Brain microvascular endothelial cell (primary cell): ENCODE measurements at regions not wholly inside any gene's neighbourhood (a gene's known extent, or its start where the extent isn't known, plus 50 kb on each side); places are given as distances from the start of the nearest gene placed in this dataset.

Source experiments
- DNase-seq: peaks from one replicate; pipeline ENCODE4 v3.0.0-alpha.2; 2020
- H3K27ac ChIP-seq: fragments of 250-450 bp; sonication (Bioruptor Pico); 2 replicates; pipeline ENCODE4 v1.5.1; 2020; ENCODE audit warnings: mild to moderate bottlenecking, moderate library complexity
- H3K27me3 ChIP-seq: fragments of 250-450 bp; sonication (Bioruptor Pico); replicated peaks from 2 replicates; pipeline ENCODE4 v1.5.1; 2020; ENCODE audit warnings: mild to moderate bottlenecking
- H3K36me3 ChIP-seq: fragments of 250-450 bp; sonication (Bioruptor Pico); replicated peaks from 2 replicates; pipeline ENCODE4 v1.5.1; 2020; ENCODE audit warnings: mild to moderate bottlenecking
- H3K4me3 ChIP-seq: 2 replicates; pipeline ENCODE4 v1.5.1; 2011; ENCODE audit warnings: low read depth, mild to moderate bottlenecking, control low read depth, low read length, moderate library complexity
- in situ Hi-C: cut with HindIII; loops from 2 replicates; pipeline ENCODE4 v1.10.0; 2017; ENCODE audit warnings: low sequenced_read_pairs, low pct_ligation_motif_present
- TF ChIP-seq, protein P1 (sequence below): IDR thresholded peaks from 2 replicates; pipeline ENCODE4 v1.5.1; 2011; ENCODE audit warnings: low read depth, mild to moderate bottlenecking, moderate library complexity, low read length, control low read depth, inconsistent platforms; ENCODE audit errors: missing control alignments

GRCh38 chr1:198436276-198436675 is 104.2 kb downstream of the ATP6V1G3 start:
- no peak overlapping the region for H3K4me3 ChIP-seq
- no peaks in the 10 kb centered on the region for H3K36me3 ChIP-seq
- H3K27ac ChIP-seq = no peak overlapping the region
- H3K27me3 ChIP-seq = no peaks in the 10 kb centered on the region
- in situ Hi-C loops = no loop called here
- no peak for DNase-seq
- TF ChIP-seq, protein P1, sequence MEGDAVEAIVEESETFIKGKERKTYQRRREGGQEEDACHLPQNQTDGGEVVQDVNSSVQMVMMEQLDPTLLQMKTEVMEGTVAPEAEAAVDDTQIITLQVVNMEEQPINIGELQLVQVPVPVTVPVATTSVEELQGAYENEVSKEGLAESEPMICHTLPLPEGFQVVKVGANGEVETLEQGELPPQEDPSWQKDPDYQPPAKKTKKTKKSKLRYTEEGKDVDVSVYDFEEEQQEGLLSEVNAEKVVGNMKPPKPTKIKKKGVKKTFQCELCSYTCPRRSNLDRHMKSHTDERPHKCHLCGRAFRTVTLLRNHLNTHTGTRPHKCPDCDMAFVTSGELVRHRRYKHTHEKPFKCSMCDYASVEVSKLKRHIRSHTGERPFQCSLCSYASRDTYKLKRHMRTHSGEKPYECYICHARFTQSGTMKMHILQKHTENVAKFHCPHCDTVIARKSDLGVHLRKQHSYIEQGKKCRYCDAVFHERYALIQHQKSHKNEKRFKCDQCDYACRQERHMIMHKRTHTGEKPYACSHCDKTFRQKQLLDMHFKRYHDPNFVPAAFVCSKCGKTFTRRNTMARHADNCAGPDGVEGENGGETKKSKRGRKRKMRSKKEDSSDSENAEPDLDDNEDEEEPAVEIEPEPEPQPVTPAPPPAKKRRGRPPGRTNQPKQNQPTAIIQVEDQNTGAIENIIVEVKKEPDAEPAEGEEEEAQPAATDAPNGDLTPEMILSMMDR = no peak

DNA sequence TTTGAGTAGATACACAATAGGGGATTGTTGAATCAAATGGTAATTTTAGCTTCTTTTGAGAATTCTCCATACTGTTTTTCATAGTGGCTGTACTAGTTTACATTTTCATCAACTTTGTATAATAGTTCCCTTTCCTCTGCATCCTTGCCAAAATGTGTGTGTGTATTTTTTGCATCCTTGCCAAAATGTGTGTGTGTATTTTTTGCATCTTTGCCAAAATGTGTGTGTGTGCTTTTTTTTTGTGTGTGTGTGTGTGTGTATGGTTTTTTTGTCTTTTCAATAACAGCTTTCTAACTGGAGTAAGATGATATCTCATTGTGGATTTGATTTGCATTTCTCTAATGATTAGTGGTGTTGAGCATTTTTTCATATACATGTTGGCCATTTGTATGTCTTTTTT is 105.4 kb downstream of the ATP6V1G3 start:
- Histone ChIP-seq H3K27me3 (no peaks in the 10 kb centered on the region), H3K36me3 (no peaks in the 10 kb centered on the region), H3K27ac (no peak overlapping the region), H3K4me3 (no peak overlapping the region)
- TF ChIP-seq, protein P1 = no peak
- in situ Hi-C loops = no loop called here
- no peak for DNase-seq

DNA sequence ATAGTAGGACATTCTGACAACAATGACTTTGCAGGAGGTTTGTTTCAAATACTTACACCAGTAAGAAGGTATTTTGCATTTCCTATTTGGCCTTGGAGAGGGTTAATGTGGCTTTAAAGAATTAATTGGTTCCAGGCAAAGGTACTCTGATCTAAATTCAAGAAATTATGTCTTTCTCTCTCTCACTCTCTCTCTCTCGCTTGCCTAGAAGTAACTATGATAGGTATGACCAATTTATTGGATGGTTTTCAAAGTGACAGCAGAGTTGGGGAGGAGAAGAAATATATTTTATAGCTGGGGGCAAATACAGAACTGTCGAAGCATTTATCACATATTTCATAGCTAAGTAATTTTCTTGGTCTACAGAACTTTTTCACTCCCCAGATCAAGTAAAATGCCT is 116.0 kb downstream of the ATP6V1G3 start:
- TF ChIP-seq, protein P1 = no peak
- in situ Hi-C loops = no loop called here
- Histone ChIP-seq H3K27ac (no peak overlapping the region), H3K36me3 (no peaks in the 10 kb centered on the region), H3K27me3 (no peaks in the 10 kb centered on the region), H3K4me3 (no peak overlapping the region)
- no peak for DNase-seq

GRCh38 chr1:198423673-198424072 is 116.8 kb downstream of the ATP6V1G3 start:
- TF ChIP-seq, protein P1 = no peak
- in situ Hi-C loops = no loop called here
- H3K36me3 ChIP-seq = no peaks in the 10 kb centered on the region

DNA sequence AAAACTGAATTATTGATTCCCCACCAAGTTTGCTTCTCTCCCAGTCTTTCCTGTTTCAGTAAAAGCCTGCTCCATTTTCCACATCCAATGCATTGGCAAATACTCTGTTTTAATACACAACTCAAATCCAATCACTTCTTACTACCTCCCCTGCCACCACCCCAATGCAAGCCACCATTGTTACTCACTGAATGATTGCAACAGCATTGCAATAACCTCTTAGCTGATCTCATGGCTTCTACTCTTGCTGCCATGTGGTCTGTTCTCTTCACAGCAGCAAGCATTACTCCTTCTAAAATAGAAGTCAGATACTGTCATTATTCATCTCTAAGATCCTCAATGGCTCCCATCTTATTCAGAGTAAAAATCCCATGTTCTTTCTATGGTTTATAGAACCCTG is 123.4 kb downstream of the ATP6V1G3 start:
- Histone ChIP-seq H3K36me3 (no peaks in the 10 kb centered on the region), H3K27me3 (no peaks in the 10 kb centered on the region), H3K27ac (no peak overlapping the region), H3K4me3 (no peak overlapping the region)
- in situ Hi-C loops = no loop called here
- TF ChIP-seq, protein P1 = no peak
- DNase-seq = no peak

More at GRCh38 chr1:198423673-198424072, 116.8 kb downstream of the ATP6V1G3 start:
- no peak overlapping the region for H3K4me3 ChIP-seq
- H3K27me3 ChIP-seq = no peaks in the 10 kb centered on the region
- no peak overlapping the region for H3K27ac ChIP-seq
- DNase-seq = no peak

DNA sequence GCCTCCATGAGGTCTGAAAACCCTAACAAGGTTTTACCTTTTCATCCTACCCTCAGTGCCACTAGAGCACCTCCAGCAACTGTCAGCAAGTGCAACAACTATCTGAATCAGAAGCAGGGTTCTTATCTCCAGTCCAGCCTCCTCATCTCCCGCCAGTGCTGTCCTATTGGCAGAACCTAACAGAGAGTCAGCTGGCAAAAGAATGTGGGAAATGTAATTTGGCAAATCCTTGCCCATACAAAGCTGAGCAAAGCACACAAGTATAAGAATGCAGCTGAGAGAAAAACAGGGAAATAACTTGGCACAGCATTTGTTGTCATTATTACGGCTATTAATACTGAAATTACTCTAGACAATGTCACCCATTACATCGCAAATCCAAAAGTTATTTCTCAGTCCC is 124.2 kb downstream of the ATP6V1G3 start:
- peak; percentile 6 for DNase-seq
- Histone ChIP-seq H3K4me3 (no peak overlapping the region), H3K36me3 (no peaks in the 10 kb centered on the region), H3K27ac (no peak overlapping the region), H3K27me3 (no peaks in the 10 kb centered on the region)
- TF ChIP-seq, protein P1 = no peak
- in situ Hi-C loops = no loop called here
